Fibroblast of lung (primary cell): ENCODE measurements at regions not wholly inside any gene's neighbourhood (a gene's known extent, or its start where the extent isn't known, plus 50 kb on each side); places are given as distances from the start of the nearest gene placed in this dataset.

Experiments
- EZH2 ChIP-seq: IDR thresholded peaks from 2 replicates; pipeline ENCODE4 v1.5.1; 2012; ENCODE audit warnings: low read length, control low read depth, mild to moderate bottlenecking; ENCODE audit errors: missing control alignments
- TF ChIP-seq, protein P1 (sequence below), 2 donors: IDR thresholded peaks in 1 of 2; conservative IDR thresholded peaks in 1 of 2; 1 replicate in 1 of 2; 2 replicates in 1 of 2; pipeline ENCODE4 v1.5.1; 2011 to 2012; ENCODE audit warnings: low read length in 2 of 2, control low read depth in 1 of 2, inconsistent platforms in 1 of 2, low read depth in 1 of 2, mild to moderate bottlenecking in 1 of 2

DNA sequence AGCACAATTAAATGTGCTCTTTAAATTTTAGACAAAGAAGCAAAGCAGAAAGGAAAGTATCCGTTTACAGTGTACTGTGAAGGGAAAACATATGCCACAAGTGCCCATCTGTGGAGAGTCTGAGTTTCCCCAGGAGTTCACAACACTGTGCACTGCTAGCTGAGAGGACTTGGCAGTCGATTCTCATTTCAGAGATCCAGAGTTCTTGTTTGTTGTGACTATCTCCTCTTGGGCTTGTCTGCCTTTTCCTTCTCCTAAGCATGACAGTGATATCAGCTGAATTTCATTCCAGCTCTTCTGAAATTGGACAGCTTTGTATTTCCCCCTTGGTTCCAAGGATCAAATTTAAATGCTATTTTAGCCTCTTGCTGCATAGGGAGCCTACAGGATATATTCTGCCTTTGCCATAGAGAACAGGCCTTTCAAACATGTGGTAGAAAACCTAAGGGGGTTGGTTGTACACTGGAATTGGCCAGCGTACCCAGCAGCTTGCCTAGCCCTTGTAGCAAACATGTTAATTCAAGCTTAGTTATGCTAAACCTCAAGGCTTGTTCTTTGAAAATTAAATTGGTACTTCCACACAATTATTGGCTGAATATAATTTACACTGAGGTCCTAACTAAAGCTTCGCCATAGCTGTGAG lies 259.2 kb upstream of the NOVA1 start:
- TF ChIP-seq, protein P1, sequence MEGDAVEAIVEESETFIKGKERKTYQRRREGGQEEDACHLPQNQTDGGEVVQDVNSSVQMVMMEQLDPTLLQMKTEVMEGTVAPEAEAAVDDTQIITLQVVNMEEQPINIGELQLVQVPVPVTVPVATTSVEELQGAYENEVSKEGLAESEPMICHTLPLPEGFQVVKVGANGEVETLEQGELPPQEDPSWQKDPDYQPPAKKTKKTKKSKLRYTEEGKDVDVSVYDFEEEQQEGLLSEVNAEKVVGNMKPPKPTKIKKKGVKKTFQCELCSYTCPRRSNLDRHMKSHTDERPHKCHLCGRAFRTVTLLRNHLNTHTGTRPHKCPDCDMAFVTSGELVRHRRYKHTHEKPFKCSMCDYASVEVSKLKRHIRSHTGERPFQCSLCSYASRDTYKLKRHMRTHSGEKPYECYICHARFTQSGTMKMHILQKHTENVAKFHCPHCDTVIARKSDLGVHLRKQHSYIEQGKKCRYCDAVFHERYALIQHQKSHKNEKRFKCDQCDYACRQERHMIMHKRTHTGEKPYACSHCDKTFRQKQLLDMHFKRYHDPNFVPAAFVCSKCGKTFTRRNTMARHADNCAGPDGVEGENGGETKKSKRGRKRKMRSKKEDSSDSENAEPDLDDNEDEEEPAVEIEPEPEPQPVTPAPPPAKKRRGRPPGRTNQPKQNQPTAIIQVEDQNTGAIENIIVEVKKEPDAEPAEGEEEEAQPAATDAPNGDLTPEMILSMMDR (conservative IDR thresholded peaks at IDR 0.05 in 1 of 2, IDR thresholded peaks at IDR 0.05 in 1 of 2; ENCODE audit: low read depth in 1 of 2, low read length in 2 of 2) = no peak
- no peak for TF ChIP-seq EZH2
